PC-9 (cell line): ENCODE measurements at regions not wholly inside any gene's neighbourhood (a gene's known extent, or its start where the extent isn't known, plus 50 kb on each side); places are given as distances from the start of the nearest gene placed in this dataset.
A peak's percentile ranks its signal among the peaks of the same experiment; 100 is the strongest.

ENCODE experiments used
- BruUV-seq: library from RNA; stranded (reverse); fragments of 400-500 nt; replicated peaks from 2 replicates; lab custom pipeline; 2021; lab: Mats Ljungman, UMichigan
- CTCF ChIA-PET: fragments of 300-600 bp; sonication (Branson Sonifier 250); formaldehyde crosslinking; loops from one replicate; lab custom pipeline; 2022; ENCODE audit warnings: antibody characterized with exemption; lab: Charles Lee
- POLR2A ChIA-PET: fragments of 300-600 bp; sonication (Branson Sonifier 250); formaldehyde crosslinking; loops from one replicate; lab custom pipeline; 2022; ENCODE audit warnings: antibody characterized with exemption; ENCODE audit not compliant: unreplicated experiment; lab: Charles Lee
- DNase-seq, 2 experiments: peaks; one replicate each; pipeline versions ENCODE4 v3.0.0 to v3.0.0-alpha.2; 2015 to 2022; ENCODE audit warnings: mixed read lengths in 1 of 2
- H2AFZ ChIP-seq: fragments of 200-600 bp; sonication (generic); 2 replicates; pipeline ENCODE4 v1.8.1; 2017; ENCODE audit warnings: antibody characterized with exemption
- H3F3A ChIP-seq: fragments of 200-600 bp; sonication (generic); 2 replicates; pipeline ENCODE4 v1.8.1; 2017; ENCODE audit warnings: antibody characterized with exemption, mild to moderate bottlenecking, low read depth; ENCODE audit not compliant: insufficient read depth
- H3K27ac ChIP-seq: fragments of 200-600 bp; sonication (generic); 2 replicates; pipeline ENCODE4 v1.6.1; 2016; ENCODE audit warnings: mixed run types
- H3K27me3 ChIP-seq: fragments of 200-600 bp; sonication (generic); 2 replicates; pipeline ENCODE4 v1.6.1; 2016; ENCODE audit warnings: low read depth, mixed run types; ENCODE audit not compliant: insufficient read depth
- H3K36me3 ChIP-seq: fragments of 200-600 bp; sonication (generic); 2 replicates; pipeline ENCODE4 v1.6.1; 2016; ENCODE audit warnings: low read depth, mixed run types
- H3K4me1 ChIP-seq: fragments of 200-600 bp; sonication (generic); replicated peaks from 2 replicates; pipeline ENCODE4 v1.6.1; 2016; ENCODE audit warnings: mixed run types; ENCODE audit not compliant: insufficient read depth
- H3K4me2 ChIP-seq: fragments of 200-600 bp; sonication (generic); 2 replicates; pipeline ENCODE4 v1.6.1; 2017; ENCODE audit warnings: mixed run types
- H3K4me3 ChIP-seq: fragments of 200-600 bp; sonication (generic); 2 replicates; pipeline ENCODE4 v1.6.1; 2016; ENCODE audit warnings: mixed run types
- H3K79me2 ChIP-seq: fragments of 200-600 bp; sonication (generic); 2 replicates; pipeline ENCODE4 v1.6.1; 2017; ENCODE audit warnings: low read depth, mixed run types
- H3K9me2 ChIP-seq: fragments of 200-600 bp; sonication (generic); 2 replicates; pipeline ENCODE4 v1.8.1; 2017; ENCODE audit warnings: mild to moderate bottlenecking; ENCODE audit not compliant: insufficient read depth
- H3K9me3 ChIP-seq: fragments of 200-600 bp; sonication (generic); 2 replicates; pipeline ENCODE4 v1.8.1; 2016; ENCODE audit warnings: low read depth; ENCODE audit not compliant: insufficient read depth
- H4K20me1 ChIP-seq: fragments of 200-600 bp; sonication (generic); 2 replicates; pipeline ENCODE4 v1.8.1; 2017; ENCODE audit not compliant: insufficient read depth
- CTCF ChIP-seq: fragments of 200-600 bp; sonication (generic); conservative IDR thresholded peaks from 2 replicates; pipeline ENCODE4 v1.6.1; 2017; ENCODE audit warnings: mixed run types, antibody characterized with exemption, mild to moderate bottlenecking, moderate library complexity
- EZH2 ChIP-seq: fragments of 200-600 bp; sonication (generic); IDR thresholded peaks from 2 replicates; pipeline ENCODE4 v1.8.0; 2017; ENCODE audit warnings: antibody characterized with exemption, low read depth
- intact Hi-C: fragments of 100-400 bp; cut with micrococcal nuclease; formaldehyde crosslinking; loops from one replicate; pipeline ENCODE4 v1.10.0; 2022; ENCODE audit not compliant: unreplicated experiment

- Histone ChIP-seq H3K4me3 (no peak overlapping the region), H2AFZ (no peak overlapping the region), H3K27ac (no peak overlapping the region), H3K27me3 (no peaks in the 10 kb centered on the region), H3K79me2 (no peaks in the 10 kb centered on the region), H4K20me1 (no peaks in the 10 kb centered on the region), H3K36me3 (no peaks in the 10 kb centered on the region), H3K4me2 (no peak overlapping the region), H3K9me3 (0 out of 2 replicates have a peak, but pooled peaks cover 2% of the 10 kb centered on the region), H3F3A (no peaks in the 10 kb centered on the region), H3K4me1 (0 out of 2 replicates have a peak, but pooled peaks cover 2% of the 10 kb centered on the region), H3K9me2 (no peaks in the 10 kb centered on the region)
- POLR2A ChIA-PET = no interaction called here
- CTCF ChIA-PET = no interaction called here
- peak in 1 of 2 experiments; percentile 48 for DNase-seq
- intact Hi-C loops = no loop called here
- no peak for TF ChIP-seq CTCF
- TF ChIP-seq EZH2 = no peak
- no TSS peak for BruUV-seq
Observed at GRCh38 chr7:46160861-46161260, 239.8 kb upstream of the IGFBP3 start.

- Histone ChIP-seq H3K4me2 (no peak overlapping the region), H3K9me3 (peaks cover 11% of the 10 kb centered on the region; the same call in 1 of the 2 replicates), H4K20me1 (no peaks in the 10 kb centered on the region), H3K36me3 (no peaks in the 10 kb centered on the region), H3K4me1 (peaks cover 29% of the 10 kb centered on the region), H3K27ac (no peak overlapping the region), H3K4me3 (no peak overlapping the region), H3K9me2 (no peaks in the 10 kb centered on the region), H2AFZ (no peak overlapping the region), H3K79me2 (no peaks in the 10 kb centered on the region), H3F3A (peaks cover 21% of the 10 kb centered on the region), H3K27me3 (no peaks in the 10 kb centered on the region)
- intact Hi-C loops = no loop called here
- no TSS peak for BruUV-seq
- POLR2A ChIA-PET = no interaction called here
- TF ChIP-seq CTCF (no peak), EZH2 (no peak)
- no peak for DNase-seq
- CTCF ChIA-PET = no interaction called here
Observed at GRCh38 chr7:46157931-46158330, 236.9 kb upstream of the IGFBP3 start.

GRCh38 chr7:46157404-46157803 is 236.3 kb upstream of the IGFBP3 start:
- intact Hi-C loops = no loop called here
- H3K4me2 ChIP-seq = no peak overlapping the region

More at GRCh38 chr7:46157404-46157803, 236.3 kb upstream of the IGFBP3 start:
- ChIA-PET POLR2A (no interaction called here), CTCF (no interaction called here)
- no peaks in the 10 kb centered on the region for H3K9me2 ChIP-seq
- no peak overlapping the region for H3K4me3 ChIP-seq
- TF ChIP-seq CTCF (no peak), EZH2 (no peak)
- no peak overlapping the region for H3K27ac ChIP-seq
- no peaks in the 10 kb centered on the region for H3K27me3 ChIP-seq
- no peak overlapping the region for H2AFZ ChIP-seq
- BruUV-seq = no TSS peak
- H3F3A ChIP-seq = peaks cover 23% of the 10 kb centered on the region
- DNase-seq = no peak
- no peaks in the 10 kb centered on the region for H4K20me1 ChIP-seq
- peaks cover 11% of the 10 kb centered on the region; the same call in 1 of the 2 replicates for H3K9me3 ChIP-seq
- no peaks in the 10 kb centered on the region for H3K79me2 ChIP-seq
- H3K4me1 ChIP-seq = peaks cover 34% of the 10 kb centered on the region
- H3K36me3 ChIP-seq = no peaks in the 10 kb centered on the region
